Mammary epithelial cell (primary cell): ENCODE measurements at regions not wholly inside any gene's neighbourhood (a gene's known extent, or its start where the extent isn't known, plus 50 kb on each side); places are given as distances from the start of the nearest gene placed in this dataset.

ENCODE experiments used
- CTCF ChIP-seq, 2 donors: IDR thresholded peaks in 1 of 2; conservative IDR thresholded peaks in 1 of 2; 2 replicates each; pipeline ENCODE4 v1.5.1; 2011 to 2012; ENCODE audit warnings: inconsistent platforms in 2 of 2, low read length in 2 of 2, mild to moderate bottlenecking in 2 of 2, control low read depth in 1 of 2, low read depth in 1 of 2; ENCODE audit not compliant: insufficient read depth in 1 of 2; ENCODE audit errors: extremely low read depth in 1 of 2
- EZH2 ChIP-seq: IDR thresholded peaks from 2 replicates; pipeline ENCODE4 v1.6.1; 2012; ENCODE audit warnings: low read length, inconsistent platforms, borderline replicate concordance

- TF ChIP-seq CTCF (conservative IDR thresholded peaks at IDR 0.05 in 1 of 2, IDR thresholded peaks at IDR 0.05 in 1 of 2; ENCODE audit: extremely low read depth in 1 of 2, insufficient read depth in 1 of 2, low read depth in 1 of 2, low read length in 2 of 2) (no peak), EZH2 (no peak)
Measured at GRCh38 chr10:28837613-28838390, 160.5 kb downstream of the BAMBI start.
